ENCODE measurements at regions not wholly inside any gene's neighbourhood (a gene's known extent, or its start where the extent isn't known, plus 50 kb on each side); places are given as distances from the start of the nearest gene placed in this dataset.

GRCh38 chr11:112403432-112403831 is 142.8 kb upstream of the PLET1 start:
- no peak for TF ChIP-seq CTCF (conservative IDR thresholded peaks at IDR 0.05; ENCODE audit: control insufficient read depth, insufficient read depth, low read depth, low read length)
- H3K4me3 ChIP-seq (ENCODE audit: control insufficient read depth, low read depth, low read length) = no peak overlapping the region
- DNase-seq (ENCODE audit: low read depth) = no peak

- TF ChIP-seq CTCF (conservative IDR thresholded peaks at IDR 0.05; ENCODE audit: control insufficient read depth, insufficient read depth, low read depth, low read length) = no peak
- H3K4me3 ChIP-seq (ENCODE audit: control insufficient read depth, low read depth, low read length) = no peak overlapping the region
- no peak for DNase-seq (ENCODE audit: low read depth)
Measured at GRCh38 chr11:112404112-112404511, 143.5 kb upstream of the PLET1 start.

GRCh38 chr11:112408517-112408916 is 147.9 kb upstream of the PLET1 start:
- no peak for TF ChIP-seq CTCF (conservative IDR thresholded peaks at IDR 0.05; ENCODE audit: control insufficient read depth, insufficient read depth, low read depth, low read length)
- DNase-seq (ENCODE audit: low read depth) = no peak
- H3K4me3 ChIP-seq (ENCODE audit: control insufficient read depth, low read depth, low read length) = no peak overlapping the region

GRCh38 chr11:112410325-112410724 is 149.7 kb upstream of the PLET1 start:
- DNase-seq (ENCODE audit: low read depth) = no peak
- H3K4me3 ChIP-seq (ENCODE audit: control insufficient read depth, low read depth, low read length) = no peak overlapping the region
- no peak for TF ChIP-seq CTCF (conservative IDR thresholded peaks at IDR 0.05; ENCODE audit: control insufficient read depth, insufficient read depth, low read depth, low read length)

GRCh38 chr11:112412383-112412782 is 151.7 kb upstream of the PLET1 start:
- H3K4me3 ChIP-seq (ENCODE audit: control insufficient read depth, low read depth, low read length) = no peak overlapping the region
- TF ChIP-seq CTCF (conservative IDR thresholded peaks at IDR 0.05; ENCODE audit: control insufficient read depth, insufficient read depth, low read depth, low read length) = no peak
- peak; percentile 2 for DNase-seq (ENCODE audit: low read depth)

GRCh38 chr11:112417339-112417738 is 156.7 kb upstream of the PLET1 start:
- no peak for TF ChIP-seq CTCF (conservative IDR thresholded peaks at IDR 0.05; ENCODE audit: control insufficient read depth, insufficient read depth, low read depth, low read length)
- DNase-seq (ENCODE audit: low read depth) = no peak
- no peak overlapping the region for H3K4me3 ChIP-seq (ENCODE audit: control insufficient read depth, low read depth, low read length)

GRCh38 chr11:112418438-112418837 is 157.8 kb upstream of the PLET1 start:
- no peak for TF ChIP-seq CTCF (conservative IDR thresholded peaks at IDR 0.05; ENCODE audit: control insufficient read depth, insufficient read depth, low read depth, low read length)
- H3K4me3 ChIP-seq (ENCODE audit: control insufficient read depth, low read depth, low read length) = no peak overlapping the region
- no peak for DNase-seq (ENCODE audit: low read depth)
